Astrocyte of the hippocampus (primary cell): ENCODE measurements at regions not wholly inside any gene's neighbourhood (a gene's known extent, or its start where the extent isn't known, plus 50 kb on each side); places are given as distances from the start of the nearest gene placed in this dataset.

Experiments used
- DNase-seq: peaks from one replicate; pipeline ENCODE4 v3.0.0; 2011; ENCODE audit warnings: low read depth, low spot score

- DNase-seq: no peak
These were observed 49.7 kb downstream of the GLI2 start for GRCh38 chr2:120785228-120785966.

GRCh38 chr2:120786038-120786960 lies 50.6 kb downstream of the GLI2 start:
- DNase-seq: no peak

- no peak for DNase-seq
These were observed 51.6 kb downstream of the GLI2 start for GRCh38 chr2:120787111-120787821.

GRCh38 chr2:120787822-120788700 lies 52.4 kb downstream of the GLI2 start:
- DNase-seq: no peak

- no peak for DNase-seq
These were observed 55.7 kb downstream of the GLI2 start for GRCh38 chr2:120791243-120791961.

- DNase-seq: peak; percentile 77
These were observed 56.3 kb downstream of the GLI2 start for GRCh38 chr2:120791962-120792297.

GRCh38 chr2:120793682-120794403 lies 58.2 kb downstream of the GLI2 start:
- no peak for DNase-seq

GRCh38 chr2:120794716-120795115 lies 59.0 kb downstream of the GLI2 start:
- no peak for DNase-seq

- no peak for DNase-seq
These were observed 60.4 kb downstream of the GLI2 start for GRCh38 chr2:120796094-120796493.

GRCh38 chr2:120797421-120798221 lies 62.0 kb downstream of the GLI2 start:
- peak; percentile 65 for DNase-seq

- no peak for DNase-seq
These were observed 63.0 kb downstream of the GLI2 start for GRCh38 chr2:120798567-120799247.

- DNase-seq: no peak
These were observed 66.5 kb downstream of the GLI2 start for GRCh38 chr2:120802158-120802557.

GRCh38 chr2:120802867-120803484 lies 67.3 kb downstream of the GLI2 start:
- DNase-seq: no peak

GRCh38 chr2:120803764-120804335 lies 68.2 kb downstream of the GLI2 start:
- peak; percentile 47 for DNase-seq

- DNase-seq: no peak
These were observed 68.8 kb downstream of the GLI2 start for GRCh38 chr2:120804459-120804858.

GRCh38 chr2:120805011-120805410 lies 69.3 kb downstream of the GLI2 start:
- DNase-seq: no peak

GRCh38 chr2:120805602-120806001 lies 69.9 kb downstream of the GLI2 start:
- DNase-seq: no peak

- no peak for DNase-seq
These were observed 72.1 kb downstream of the GLI2 start for GRCh38 chr2:120807751-120808150.
